MCF 10A (cell line): ENCODE measurements at regions not wholly inside any gene's neighbourhood (a gene's known extent, or its start where the extent isn't known, plus 50 kb on each side); places are given as distances from the start of the nearest gene placed in this dataset.

ENCODE experiments used
- BruUV-seq: library from RNA; stranded (reverse); fragments of 400-500 nt; replicated peaks from 2 replicates; lab custom pipeline; 2021; lab: Mats Ljungman, UMichigan
- CTCF ChIA-PET: fragments of 300-600 bp; sonication (Branson Sonifier 250); formaldehyde crosslinking; extraction: SDS; loops from one replicate; lab custom pipeline; 2021; ENCODE audit warnings: antibody characterized with exemption, inconsistent platforms; lab: Yijun Ruan, JAX
- POLR2A ChIA-PET: fragments of 300-600, 350-650 bp; sonication (Branson Sonifier 250); formaldehyde crosslinking; extraction: SDS; loops from one replicate; lab custom pipeline; 2020; ENCODE audit warnings: antibody characterized with exemption, inconsistent platforms; lab: Yijun Ruan, JAX
- DNase-seq: peaks from one replicate; pipeline ENCODE4 v3.0.0-alpha.2; 2018; ENCODE audit not compliant: unreplicated experiment
- H3K27ac Mint-ChIP-seq: one replicate; pipeline ENCODE4 v1.8.0; 2022; ENCODE audit warnings: mild to moderate bottlenecking, low read depth, mixed read lengths; ENCODE audit not compliant: unreplicated experiment
- H3K27me3 Mint-ChIP-seq: one replicate; pipeline ENCODE4 v1.8.0; 2022; ENCODE audit warnings: mixed read lengths; ENCODE audit not compliant: insufficient read depth, unreplicated experiment
- H3K36me3 Mint-ChIP-seq: one replicate; pipeline ENCODE4 v1.8.0; 2022; ENCODE audit warnings: mild to moderate bottlenecking, moderate library complexity, mixed read lengths; ENCODE audit not compliant: insufficient read depth, unreplicated experiment
- H3K4me1 Mint-ChIP-seq: one replicate; pipeline ENCODE4 v1.8.0; 2022; ENCODE audit warnings: mixed read lengths; ENCODE audit not compliant: insufficient read depth, unreplicated experiment
- H3K4me3 Mint-ChIP-seq: one replicate; pipeline ENCODE4 v1.8.0; 2022; ENCODE audit warnings: mild to moderate bottlenecking, moderate library complexity, mixed read lengths; ENCODE audit not compliant: unreplicated experiment
- H3K9me3 Mint-ChIP-seq: one replicate; pipeline ENCODE4 v1.8.0; 2022; ENCODE audit warnings: mixed read lengths; ENCODE audit not compliant: unreplicated experiment
- CTCF ChIP-seq: fragments of 200-600 bp; IDR thresholded peaks from one replicate; pipeline ENCODE4 v1.8.0; 2022; ENCODE audit warnings: antibody characterized with exemption, mild to moderate bottlenecking; ENCODE audit not compliant: unreplicated experiment
- intact Hi-C: fragments of 100-400 bp; cut with micrococcal nuclease; formaldehyde crosslinking; loops from 2 replicates; pipeline ENCODE4 v1.14.1; 2022

- Mint-ChIP-seq H3K4me1 (no peaks in the 10 kb centered on the region), H3K4me3 (no peak overlapping the region), H3K9me3 (no peaks in the 10 kb centered on the region), H3K27me3 (peaks cover 83% of the 10 kb centered on the region), H3K36me3 (no peaks in the 10 kb centered on the region), H3K27ac (no peak overlapping the region)
- intact Hi-C loops = no loop called here
- BruUV-seq = no TSS peak
- TF ChIP-seq CTCF = no peak
- ChIA-PET CTCF (no interaction called here), POLR2A (no interaction called here)
- DNase-seq = no peak
These were observed 268.5 kb downstream of the B3GLCT start for GRCh38 chr13:31468114-31468902.

- Mint-ChIP-seq H3K9me3 (no peaks in the 10 kb centered on the region), H3K4me3 (no peak overlapping the region), H3K36me3 (no peaks in the 10 kb centered on the region), H3K27me3 (peaks cover 73% of the 10 kb centered on the region), H3K4me1 (no peaks in the 10 kb centered on the region), H3K27ac (no peak overlapping the region)
- no TSS peak for BruUV-seq
- intact Hi-C loops = no loop called here
- POLR2A ChIA-PET = no interaction called here
- CTCF ChIA-PET = no interaction called here
- TF ChIP-seq CTCF = no peak
- DNase-seq = no peak
These were observed 269.6 kb downstream of the B3GLCT start for GRCh38 chr13:31469377-31469776.

DNA sequence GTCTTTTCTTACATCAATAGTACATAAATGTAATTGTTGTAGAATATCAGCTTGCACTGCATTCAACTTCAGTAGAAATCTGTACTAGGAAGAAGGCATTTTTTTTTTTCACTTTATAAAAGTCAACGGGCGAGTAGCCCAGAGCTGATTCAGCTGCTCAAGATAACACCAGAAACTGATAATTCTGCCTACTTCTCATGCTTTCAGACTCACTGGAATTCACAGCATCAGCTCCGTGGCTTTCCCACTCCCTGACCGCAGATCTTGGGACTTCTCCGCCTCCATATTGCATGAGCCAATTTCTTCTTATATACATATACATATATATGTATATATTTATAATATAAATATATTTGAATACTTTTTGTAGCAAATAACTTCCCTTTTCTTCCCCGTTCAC lies 263.1 kb upstream of the RXFP2 start:
- ChIA-PET CTCF (interaction anchor here (1.1 kb wide), 1 partner anchor 265 kb away, joined by 3 read pairs; no protein-coding TSS in a partner anchor), POLR2A (no interaction called here)
- H3K36me3 Mint-ChIP-seq = no peaks in the 10 kb centered on the region
- intact Hi-C loops = no loop called here
- H3K4me3 Mint-ChIP-seq = no peak overlapping the region
- TF ChIP-seq CTCF = no peak
- H3K27ac Mint-ChIP-seq = no peak overlapping the region
- H3K4me1 Mint-ChIP-seq = no peaks in the 10 kb centered on the region
- H3K9me3 Mint-ChIP-seq = no peaks in the 10 kb centered on the region
- no peak for DNase-seq
- peaks cover 56% of the 10 kb centered on the region for H3K27me3 Mint-ChIP-seq
- no TSS peak for BruUV-seq

GRCh38 chr13:31476753-31477152 lies 262.6 kb upstream of the RXFP2 start:
- ChIA-PET CTCF (interaction anchor here (1.1 to 1.3 kb wide), 2 partner anchors 45 to 264 kb away, joined by 3 read pairs; no protein-coding TSS in a partner anchor), POLR2A (no interaction called here)
- no peaks in the 10 kb centered on the region for H3K4me1 Mint-ChIP-seq
- H3K36me3 Mint-ChIP-seq = no peaks in the 10 kb centered on the region
- no peak for TF ChIP-seq CTCF
- peaks cover 60% of the 10 kb centered on the region for H3K27me3 Mint-ChIP-seq
- no peak overlapping the region for H3K4me3 Mint-ChIP-seq
- intact Hi-C loops = no loop called here
- BruUV-seq = no TSS peak
- DNase-seq = no peak
- no peaks in the 10 kb centered on the region for H3K9me3 Mint-ChIP-seq
- H3K27ac Mint-ChIP-seq = no peak overlapping the region
